Stomach (tissue), 8 donors: ENCODE measurements at regions not wholly inside any gene's neighbourhood (a gene's known extent, or its start where the extent isn't known, plus 50 kb on each side); places are given as distances from the start of the nearest gene placed in this dataset.

Experiments
- DNase-seq, 2 donors: peaks; one replicate each; pipeline versions ENCODE4 v3.0.0 to v3.0.0-alpha.2; 2013 to 2019
- H3K27ac ChIP-seq, 5 donors: fragments of 200-600 bp in 4 of 5; sonication (generic) in 4 of 5; one replicate each; pipeline ENCODE4 v1.5.1; 2013 to 2019; ENCODE audit warnings: mild to moderate bottlenecking in 1 of 5, moderate library complexity in 1 of 5
- H3K27me3 ChIP-seq, 3 donors: fragments of 200-600 bp; sonication (generic); one replicate each; pipeline ENCODE4 v1.5.1; 2017 to 2019; ENCODE audit warnings: mixed run types in 1 of 3
- H3K36me3 ChIP-seq, 4 donors: fragments of 200-600 bp; sonication (generic); 1 replicate in 3 of 4; 2 replicates in 1 of 4; pipeline ENCODE4 v1.5.1; 2016 to 2019
- H3K4me1 ChIP-seq, 4 donors: fragments of 200-600 bp; sonication (generic); one replicate each; pipeline ENCODE4 v1.5.1; 2016 to 2019
- H3K4me3 ChIP-seq, 4 donors: fragments of 200-600 bp; sonication (generic) in 3 of 4; one replicate each; pipeline ENCODE4 v1.5.1; 2016 to 2019; ENCODE audit warnings: mild to moderate bottlenecking in 1 of 4
- H3K9me3 ChIP-seq, 4 donors: fragments of 200-600 bp; sonication (generic); one replicate each; pipeline ENCODE4 v1.5.1; 2016 to 2019
- EP300 ChIP-seq: sonication (generic); formaldehyde crosslinking; IDR thresholded peaks from one replicate; pipeline ENCODE4 v1.6.1; 2017; ENCODE audit warnings: antibody characterized with exemption
- POLR2A ChIP-seq, 4 donors: fragments of 450-650 bp; IDR thresholded peaks; one replicate each; pipeline ENCODE4 v1.6.1; 2016; ENCODE audit warnings: antibody characterized with exemption in 4 of 4, control low read depth in 2 of 4, mild to moderate bottlenecking in 1 of 4, moderate library complexity in 1 of 4
- POLR2AphosphoS5 ChIP-seq, 3 donors: sonication (generic); formaldehyde crosslinking; IDR thresholded peaks; one replicate each; pipeline ENCODE4 v1.6.1; 2016; ENCODE audit warnings: antibody characterized with exemption in 3 of 3
- WGBS, 5 donors: extraction: QIAGEN DNeasy Blood & Tissue Kit in 3 of 5; methylation state at CpG; one replicate each; pipeline versions ENCODE4 v1.1.5 to v1.1.7; 2013 to 2018; 5-methylcytosine and 5-hydroxymethylcytosine counted together
- intact Hi-C: fragments of 100-400 bp; cut with DNase I; formaldehyde crosslinking; loops from one replicate; pipeline ENCODE4 v1.15.1; 2023; ENCODE audit warnings: low total_unique reads
- TF ChIP-seq, protein P1 (sequence below), 7 experiments: fragments of 450-650 bp in 4 of 7; fragments of 200-600 bp in 3 of 7; sonication (generic) in 3 of 7; IDR thresholded peaks; one replicate each; pipeline ENCODE4 v1.5.1; 2016 to 2019; ENCODE audit warnings: antibody characterized with exemption in 7 of 7, control low read depth in 2 of 7, mild to moderate bottlenecking in 1 of 7
- donor health status: healthy with polysubstance abuse.
- donor health status: Bipolar disorder and iron deficiency.
- donor health status: healthy.

DNA sequence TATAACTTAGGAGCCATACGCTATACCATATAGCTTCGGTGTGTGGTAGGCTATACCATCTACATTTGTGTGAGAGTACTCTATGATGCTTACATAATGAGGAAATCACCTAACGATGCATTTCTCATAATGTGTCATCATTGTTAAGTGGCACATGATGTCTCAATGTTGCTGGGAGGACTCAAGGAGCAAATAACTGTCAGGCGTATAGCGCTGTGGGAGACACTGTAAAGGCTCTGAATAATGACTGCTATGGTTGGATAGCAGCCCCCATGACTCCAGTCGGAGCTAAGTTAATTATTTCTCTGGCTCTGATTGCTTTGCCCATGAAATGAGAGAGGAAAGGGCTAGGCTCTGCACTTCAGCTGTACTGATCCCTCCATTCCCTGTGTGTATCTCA, 197.2 kb downstream of the RGS9 start:
- Histone ChIP-seq H3K9me3 (peaks cover 0 to 13% (median 10%) of the 10 kb centered on the region in 4 donors), H3K4me1 (no peaks in the 10 kb centered on the region), H3K36me3 (no peaks in the 10 kb centered on the region), H3K27ac (no peak overlapping the region), H3K4me3 (no peak overlapping the region), H3K27me3 (no peaks in the 10 kb centered on the region)
- intact Hi-C loops = no loop called here
- DNase-seq = no peak
- 87 to 92% (median 89%) methylated on average over 6 of the region's 6 CpGs for WGBS, 5 donors
- TF ChIP-seq EP300 (no peak), POLR2AphosphoS5 (IDR thresholded peaks at IDR 0.05) (no peak), POLR2A (IDR thresholded peaks at IDR 0.05) (no peak)
- TF ChIP-seq, protein P1, sequence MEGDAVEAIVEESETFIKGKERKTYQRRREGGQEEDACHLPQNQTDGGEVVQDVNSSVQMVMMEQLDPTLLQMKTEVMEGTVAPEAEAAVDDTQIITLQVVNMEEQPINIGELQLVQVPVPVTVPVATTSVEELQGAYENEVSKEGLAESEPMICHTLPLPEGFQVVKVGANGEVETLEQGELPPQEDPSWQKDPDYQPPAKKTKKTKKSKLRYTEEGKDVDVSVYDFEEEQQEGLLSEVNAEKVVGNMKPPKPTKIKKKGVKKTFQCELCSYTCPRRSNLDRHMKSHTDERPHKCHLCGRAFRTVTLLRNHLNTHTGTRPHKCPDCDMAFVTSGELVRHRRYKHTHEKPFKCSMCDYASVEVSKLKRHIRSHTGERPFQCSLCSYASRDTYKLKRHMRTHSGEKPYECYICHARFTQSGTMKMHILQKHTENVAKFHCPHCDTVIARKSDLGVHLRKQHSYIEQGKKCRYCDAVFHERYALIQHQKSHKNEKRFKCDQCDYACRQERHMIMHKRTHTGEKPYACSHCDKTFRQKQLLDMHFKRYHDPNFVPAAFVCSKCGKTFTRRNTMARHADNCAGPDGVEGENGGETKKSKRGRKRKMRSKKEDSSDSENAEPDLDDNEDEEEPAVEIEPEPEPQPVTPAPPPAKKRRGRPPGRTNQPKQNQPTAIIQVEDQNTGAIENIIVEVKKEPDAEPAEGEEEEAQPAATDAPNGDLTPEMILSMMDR (IDR thresholded peaks at IDR 0.05) = no peak

DNA sequence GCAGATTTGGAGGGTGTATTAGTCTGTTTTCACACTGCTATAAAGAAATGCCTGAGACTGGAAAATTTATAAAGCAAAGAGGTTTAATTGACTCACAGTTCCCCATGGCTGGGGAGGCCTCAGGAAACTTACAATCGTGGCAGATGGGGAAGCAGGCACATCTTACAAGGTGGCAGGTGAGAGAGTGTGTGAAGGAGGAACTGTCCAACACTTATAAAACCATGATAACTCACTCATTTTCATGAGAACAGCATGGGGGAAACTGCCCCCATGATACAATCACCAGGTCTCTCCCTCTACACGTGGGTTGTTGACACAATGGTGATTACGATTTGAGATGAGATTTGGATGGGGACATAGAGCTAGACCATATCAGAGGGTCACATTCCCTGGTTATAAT, 195.6 kb downstream of the RGS9 start:
- TF ChIP-seq EP300 (no peak), POLR2A (IDR thresholded peaks at IDR 0.05) (no peak), POLR2AphosphoS5 (IDR thresholded peaks at IDR 0.05) (no peak)
- TF ChIP-seq, protein P1 (IDR thresholded peaks at IDR 0.05) = no peak
- intact Hi-C loops = no loop called here
- H3K9me3 ChIP-seq = no peaks in the 10 kb centered on the region
- no peak overlapping the region for H3K4me3 ChIP-seq
- no peak overlapping the region for H3K27ac ChIP-seq
- H3K4me1 ChIP-seq = no peaks in the 10 kb centered on the region
- H3K27me3 ChIP-seq = no peaks in the 10 kb centered on the region
- no peaks in the 10 kb centered on the region for H3K36me3 ChIP-seq
- no peak for DNase-seq
- WGBS, 5 donors = 51 to 79% (median 68%) methylated on average over 3 of the region's 3 CpGs

DNA sequence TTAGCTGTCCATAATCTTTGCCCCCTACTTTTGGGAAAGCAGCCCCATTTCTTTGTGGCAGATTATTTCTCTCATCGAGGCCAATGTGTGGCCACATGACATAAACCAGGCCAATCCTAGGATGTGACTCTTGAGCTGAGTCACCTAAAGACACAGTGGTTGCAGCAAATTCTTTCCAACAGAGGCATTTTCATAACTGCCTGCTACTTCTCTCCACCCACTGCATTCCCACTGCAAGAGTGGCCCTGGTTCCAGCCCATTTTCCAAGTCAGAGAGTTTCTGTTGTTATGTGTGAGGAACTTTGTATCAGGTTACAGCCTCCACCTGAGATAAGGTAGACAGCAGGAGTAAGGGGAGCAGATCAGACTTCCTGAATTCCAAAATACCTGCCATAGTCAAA, 195.2 kb downstream of the RGS9 start:
- no peak overlapping the region for H3K27ac ChIP-seq
- TF ChIP-seq POLR2A (IDR thresholded peaks at IDR 0.05) (no peak), POLR2AphosphoS5 (IDR thresholded peaks at IDR 0.05) (no peak), EP300 (no peak)
- TF ChIP-seq, protein P1 (IDR thresholded peaks at IDR 0.05) = no peak
- no peaks in the 10 kb centered on the region for H3K36me3 ChIP-seq
- no peaks in the 10 kb centered on the region for H3K4me1 ChIP-seq
- no peak for DNase-seq
- WGBS, 5 donors = 68 to 93% (median 86%) methylated on average over 1 of the region's 1 CpG
- no peak overlapping the region for H3K4me3 ChIP-seq
- H3K9me3 ChIP-seq = no peaks in the 10 kb centered on the region
- H3K27me3 ChIP-seq = no peaks in the 10 kb centered on the region
- intact Hi-C loops = no loop called here

DNA sequence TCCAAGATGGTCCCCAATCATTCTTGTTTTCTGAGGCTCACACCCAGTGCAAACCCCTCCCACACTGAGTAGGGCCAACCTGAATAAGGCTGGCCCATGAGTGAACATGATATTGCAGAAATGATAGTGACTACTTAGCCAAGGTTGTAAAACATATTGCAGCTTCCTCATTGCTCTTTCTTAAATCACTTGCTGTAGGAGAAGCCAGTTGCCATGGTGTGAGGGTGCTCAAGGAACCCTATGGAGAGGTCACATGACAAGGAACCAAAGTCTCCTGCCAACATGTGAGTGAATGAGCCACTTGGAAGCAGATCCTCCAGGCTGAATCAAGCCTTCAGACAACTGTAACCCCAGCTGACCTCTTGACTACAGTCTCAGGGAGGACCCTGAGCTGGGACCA, 191.4 kb downstream of the RGS9 start:
- H3K27ac ChIP-seq = no peak overlapping the region
- H3K4me1 ChIP-seq = no peaks in the 10 kb centered on the region
- no peaks in the 10 kb centered on the region for H3K36me3 ChIP-seq
- TF ChIP-seq, protein P1 (IDR thresholded peaks at IDR 0.05) = no peak
- TF ChIP-seq EP300 (no peak), POLR2AphosphoS5 (IDR thresholded peaks at IDR 0.05) (no peak), POLR2A (IDR thresholded peaks at IDR 0.05) (no peak)
- no peak overlapping the region for H3K4me3 ChIP-seq
- H3K9me3 ChIP-seq = no peaks in the 10 kb centered on the region
- intact Hi-C loops = no loop called here
- no peak for DNase-seq
- no peaks in the 10 kb centered on the region for H3K27me3 ChIP-seq
